ENCODE measurements at regions not wholly inside any gene's neighbourhood (a gene's known extent, or its start where the extent isn't known, plus 50 kb on each side); places are given as distances from the start of the nearest gene placed in this dataset.

- no peaks in the 10 kb centered on the region for H3K9me2 ChIP-seq (ENCODE audit: insufficient read depth)
- intact Hi-C loops (cut with micrococcal nuclease; ENCODE audit: unreplicated experiment), result no loop called here
- no peaks in the 10 kb centered on the region for H3K79me2 ChIP-seq (ENCODE audit: low read depth)
- no TSS peak for BruUV-seq (replicated peaks)
- no peaks in the 10 kb centered on the region; the same call in 1 of the 2 replicates for H3K9me3 ChIP-seq (ENCODE audit: insufficient read depth, low read depth)
- no peaks in the 10 kb centered on the region for H3K36me3 ChIP-seq (ENCODE audit: low read depth)
- TF ChIP-seq EZH2 (IDR thresholded peaks at IDR 0.05; ENCODE audit: low read depth) (no peak), CTCF (conservative IDR thresholded peaks at IDR 0.05) (no peak)
- H3F3A ChIP-seq (ENCODE audit: insufficient read depth, low read depth), result peaks cover 14% of the 10 kb centered on the region; the same call in 1 of the 2 replicates
- peaks cover 38% of the 10 kb centered on the region for H3K4me1 ChIP-seq (replicated peaks; ENCODE audit: insufficient read depth)
- no peak for DNase-seq
- no peaks in the 10 kb centered on the region for H4K20me1 ChIP-seq (ENCODE audit: insufficient read depth)
- no peak overlapping the region for H3K4me2 ChIP-seq
- CTCF ChIA-PET, result no interaction called here
- POLR2A ChIA-PET (ENCODE audit: unreplicated experiment), result interaction anchor here (0.5 kb wide), 1 partner anchor 333 kb away, joined by 4 read pairs; the partner anchor contains the start of gene TTC23L
- no peak overlapping the region for H3K27ac ChIP-seq
- no peak overlapping the region for H3K4me3 ChIP-seq
- H3K27me3 ChIP-seq (ENCODE audit: insufficient read depth, low read depth), result no peaks in the 10 kb centered on the region
- no peak overlapping the region for H2AFZ ChIP-seq
These were observed 150.4 kb upstream of the RAI14 start for GRCh38 chr5:34505731-34506130.

GRCh38 chr5:34507933-34508332 is 148.2 kb upstream of the RAI14 start:
- H2AFZ ChIP-seq, result no peak overlapping the region

GRCh38 chr5:34509392-34509791 is 146.7 kb upstream of the RAI14 start:
- intact Hi-C loops (cut with micrococcal nuclease; ENCODE audit: unreplicated experiment), result no loop called here
- DNase-seq, result peak in 1 of 2 experiments; percentile 68
- Histone ChIP-seq H3F3A (ENCODE audit: insufficient read depth, low read depth) (peaks cover 29% of the 10 kb centered on the region), H4K20me1 (ENCODE audit: insufficient read depth) (no peaks in the 10 kb centered on the region), H3K9me3 (ENCODE audit: insufficient read depth, low read depth) (no peaks in the 10 kb centered on the region; the same call in 1 of the 2 replicates), H3K4me3 (no peak overlapping the region), H3K27ac (no peak overlapping the region), H3K79me2 (ENCODE audit: low read depth) (no peaks in the 10 kb centered on the region), H3K4me2 (0 out of 2 replicates have a peak overlapping the region, but pooled peaks have one; percentile 6), H3K27me3 (ENCODE audit: insufficient read depth, low read depth) (no peaks in the 10 kb centered on the region), H3K9me2 (ENCODE audit: insufficient read depth) (no peaks in the 10 kb centered on the region), H2AFZ (no peak overlapping the region), H3K36me3 (ENCODE audit: low read depth) (no peaks in the 10 kb centered on the region), H3K4me1 (replicated peaks; ENCODE audit: insufficient read depth) (peaks cover 45% of the 10 kb centered on the region)
- BruUV-seq (replicated peaks), result no TSS peak
- TF ChIP-seq EZH2 (IDR thresholded peaks at IDR 0.05; ENCODE audit: low read depth) (no peak), CTCF (conservative IDR thresholded peaks at IDR 0.05) (no peak)
- ChIA-PET POLR2A (ENCODE audit: unreplicated experiment) (interaction anchor here (0.6 kb wide), 1 partner anchor 232 kb away, joined by 4 read pairs; no protein-coding TSS in a partner anchor), CTCF (no interaction called here)

More at GRCh38 chr5:34507933-34508332, 148.2 kb upstream of the RAI14 start:
- H3K9me3 ChIP-seq (ENCODE audit: insufficient read depth, low read depth), result no peaks in the 10 kb centered on the region; the same call in 1 of the 2 replicates
- H3K27me3 ChIP-seq (ENCODE audit: insufficient read depth, low read depth), result no peaks in the 10 kb centered on the region
- intact Hi-C loops (cut with micrococcal nuclease; ENCODE audit: unreplicated experiment), result no loop called here
- no peak overlapping the region for H3K4me2 ChIP-seq
- no peaks in the 10 kb centered on the region for H3K79me2 ChIP-seq (ENCODE audit: low read depth)
- peaks cover 29% of the 10 kb centered on the region for H3F3A ChIP-seq (ENCODE audit: insufficient read depth, low read depth)
- CTCF ChIA-PET, result no interaction called here
- H3K9me2 ChIP-seq (ENCODE audit: insufficient read depth), result no peaks in the 10 kb centered on the region
- BruUV-seq (replicated peaks), result no TSS peak
- no peaks in the 10 kb centered on the region for H3K36me3 ChIP-seq (ENCODE audit: low read depth)
- peaks cover 56% of the 10 kb centered on the region for H3K4me1 ChIP-seq (replicated peaks; ENCODE audit: insufficient read depth)
- DNase-seq, result peak in 1 of 2 experiments; percentile 61
- H3K27ac ChIP-seq, result no peak overlapping the region
- POLR2A ChIA-PET (ENCODE audit: unreplicated experiment), result no interaction called here
- no peaks in the 10 kb centered on the region for H4K20me1 ChIP-seq (ENCODE audit: insufficient read depth)
- TF ChIP-seq EZH2 (IDR thresholded peaks at IDR 0.05; ENCODE audit: low read depth) (no peak), CTCF (conservative IDR thresholded peaks at IDR 0.05) (no peak)
- no peak overlapping the region for H3K4me3 ChIP-seq

Measured in PC-9 (cell line).